Testis (tissue), 2 donors: ENCODE measurements at regions not wholly inside any gene's neighbourhood (a gene's known extent, or its start where the extent isn't known, plus 50 kb on each side); places are given as distances from the start of the nearest gene placed in this dataset.

Source experiments
- CTCF ChIP-seq, 3 experiments: fragments of 450-650 bp in 2 of 3; fragments of 200-600 bp in 1 of 3; sonication (generic) in 1 of 3; IDR thresholded peaks; one replicate each; pipeline ENCODE4 v1.5.1; 2016 to 2019; ENCODE audit warnings: antibody characterized with exemption in 3 of 3, mild to moderate bottlenecking in 2 of 3, moderate library complexity in 1 of 3
- POLR2A ChIP-seq: fragments of 450-650 bp; IDR thresholded peaks from one replicate; pipeline ENCODE4 v1.6.1; 2017; ENCODE audit warnings: antibody characterized with exemption, mild to moderate bottlenecking, moderate library complexity

DNA sequence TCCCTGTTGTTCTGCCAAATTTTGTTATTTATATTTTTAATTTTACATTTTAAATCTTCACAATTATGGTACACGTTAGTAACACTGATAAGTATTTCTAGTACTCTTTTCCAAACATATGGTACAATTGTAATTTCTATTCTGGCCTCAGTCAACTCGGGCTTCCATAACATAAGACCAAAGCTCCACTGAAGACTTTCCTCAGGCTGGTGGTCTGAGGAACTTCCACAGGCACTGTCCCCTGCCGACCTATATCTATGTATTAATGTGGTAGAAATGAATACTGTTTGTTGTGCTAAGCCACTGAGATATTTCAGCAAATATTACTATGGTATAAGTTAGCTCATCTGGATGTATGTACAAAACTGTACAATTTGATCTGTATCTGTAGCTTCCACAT, 407.6 kb upstream of the ZNF804A start:
- no peak for TF ChIP-seq CTCF (IDR thresholded peaks at IDR 0.05)
- no peak for TF ChIP-seq POLR2A
